NT2/D1 (cell line): ENCODE measurements at regions not wholly inside any gene's neighbourhood (a gene's known extent, or its start where the extent isn't known, plus 50 kb on each side); places are given as distances from the start of the nearest gene placed in this dataset.

Experiments used
- SUZ12 ChIP-seq: IDR thresholded peaks from 2 replicates; pipeline ENCODE4 v1.6.1; 2011; ENCODE audit not compliant: insufficient read length, insufficient read depth; ENCODE audit errors: extremely low read depth
- YY1 ChIP-seq: IDR thresholded peaks from 2 replicates; pipeline ENCODE4 v1.6.1; 2011; ENCODE audit not compliant: insufficient read length, insufficient read depth
- ZNF274 ChIP-seq: IDR thresholded peaks from 2 replicates; pipeline ENCODE4 v1.6.1; 2011; ENCODE audit warnings: mild to moderate bottlenecking, low read depth, low read length

- TF ChIP-seq SUZ12, result no peak
- no peak for TF ChIP-seq YY1
- no peak for TF ChIP-seq ZNF274
Measured at GRCh38 chr12:88305254-88305890, 163.3 kb downstream of the TMTC3 start.
